ENCODE measurements at regions not wholly inside any gene's neighbourhood (a gene's known extent, or its start where the extent isn't known, plus 50 kb on each side); places are given as distances from the start of the nearest gene placed in this dataset.

DNA sequence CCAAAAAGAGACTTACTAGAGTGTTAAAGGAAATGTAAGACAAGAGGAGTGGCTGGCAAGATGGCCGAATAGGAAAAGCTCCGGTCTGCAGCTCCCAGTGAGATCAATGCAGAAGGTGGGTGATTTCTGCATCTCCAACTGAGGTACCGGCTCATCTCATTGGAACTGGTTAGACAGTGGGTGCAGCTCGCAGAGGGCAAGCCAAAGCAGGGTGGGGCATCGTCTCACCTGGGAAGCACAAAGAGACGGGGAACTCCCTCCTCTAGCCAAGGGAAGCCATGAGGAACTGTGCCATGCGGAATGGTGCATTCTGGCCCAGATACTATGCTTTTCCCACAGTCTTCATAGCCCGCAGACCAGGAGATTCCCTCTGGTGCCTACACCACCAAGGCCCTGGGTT, 308.7 kb downstream of the AGTPBP1 start:
- Histone ChIP-seq H2AFZ (ENCODE audit: low read length) (no peak overlapping the region), H3K27me3 (ENCODE audit: insufficient read depth, low read length, poor library complexity, severe bottlenecking) (no peaks in the 10 kb centered on the region), H3K4me3 (ENCODE audit: low read length, poor library complexity, severe bottlenecking) (no peak overlapping the region), H3K36me3 (ENCODE audit: insufficient read depth, low read length) (no peaks in the 10 kb centered on the region), H3K9me2 (replicated peaks; ENCODE audit: low read depth, low read length) (no peaks in the 10 kb centered on the region), H3K9ac (ENCODE audit: low read depth, low read length, poor library complexity, severe bottlenecking) (no peak overlapping the region), H4K20me1 (ENCODE audit: insufficient read depth, low read length, poor library complexity, severe bottlenecking) (no peaks in the 10 kb centered on the region), H3K4me2 (ENCODE audit: low read depth, low read length, poor library complexity, severe bottlenecking) (no peak overlapping the region), H3K9me3 (ENCODE audit: insufficient read depth, low read depth, low read length) (no peaks in the 10 kb centered on the region), H3F3A (ENCODE audit: low read depth) (no peaks in the 10 kb centered on the region), H3K4me1 (ENCODE audit: insufficient read depth, low read length, poor library complexity, severe bottlenecking) (no peaks in the 10 kb centered on the region), H3K79me2 (ENCODE audit: insufficient read depth, low read length) (no peaks in the 10 kb centered on the region)
- TF ChIP-seq, protein P1, sequence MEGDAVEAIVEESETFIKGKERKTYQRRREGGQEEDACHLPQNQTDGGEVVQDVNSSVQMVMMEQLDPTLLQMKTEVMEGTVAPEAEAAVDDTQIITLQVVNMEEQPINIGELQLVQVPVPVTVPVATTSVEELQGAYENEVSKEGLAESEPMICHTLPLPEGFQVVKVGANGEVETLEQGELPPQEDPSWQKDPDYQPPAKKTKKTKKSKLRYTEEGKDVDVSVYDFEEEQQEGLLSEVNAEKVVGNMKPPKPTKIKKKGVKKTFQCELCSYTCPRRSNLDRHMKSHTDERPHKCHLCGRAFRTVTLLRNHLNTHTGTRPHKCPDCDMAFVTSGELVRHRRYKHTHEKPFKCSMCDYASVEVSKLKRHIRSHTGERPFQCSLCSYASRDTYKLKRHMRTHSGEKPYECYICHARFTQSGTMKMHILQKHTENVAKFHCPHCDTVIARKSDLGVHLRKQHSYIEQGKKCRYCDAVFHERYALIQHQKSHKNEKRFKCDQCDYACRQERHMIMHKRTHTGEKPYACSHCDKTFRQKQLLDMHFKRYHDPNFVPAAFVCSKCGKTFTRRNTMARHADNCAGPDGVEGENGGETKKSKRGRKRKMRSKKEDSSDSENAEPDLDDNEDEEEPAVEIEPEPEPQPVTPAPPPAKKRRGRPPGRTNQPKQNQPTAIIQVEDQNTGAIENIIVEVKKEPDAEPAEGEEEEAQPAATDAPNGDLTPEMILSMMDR (conservative IDR thresholded peaks at IDR 0.05; ENCODE audit: low read length) = no peak
- no peak for TF ChIP-seq EZH2phosphoT487 (IDR thresholded peaks at IDR 0.05; ENCODE audit: borderline replicate concordance)

DNA sequence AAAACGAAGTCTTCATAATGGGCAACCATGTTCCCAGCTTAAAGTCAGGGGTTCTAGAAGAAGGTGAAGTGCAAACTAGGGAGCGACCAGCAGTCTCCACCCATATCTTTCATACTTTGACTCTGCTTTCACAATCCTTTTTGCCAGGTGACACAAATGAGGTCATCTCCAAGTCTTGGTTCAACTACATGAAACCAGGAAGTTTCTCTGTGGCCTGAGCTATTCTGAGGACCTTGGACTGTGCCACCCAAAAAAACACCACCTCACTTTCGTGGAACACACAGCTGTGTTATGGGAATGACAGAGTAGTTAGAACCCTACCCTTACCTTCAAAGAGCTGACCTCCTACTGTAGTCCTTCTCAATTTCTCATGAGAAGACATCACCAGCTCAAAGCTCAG, 309.2 kb downstream of the AGTPBP1 start:
- no peaks in the 10 kb centered on the region for H3K27me3 ChIP-seq (ENCODE audit: insufficient read depth, low read length, poor library complexity, severe bottlenecking)
- no peaks in the 10 kb centered on the region for H3K9me2 ChIP-seq (replicated peaks; ENCODE audit: low read depth, low read length)
- H3K4me2 ChIP-seq (ENCODE audit: low read depth, low read length, poor library complexity, severe bottlenecking) = no peak overlapping the region
- no peaks in the 10 kb centered on the region for H3K36me3 ChIP-seq (ENCODE audit: insufficient read depth, low read length)
- H4K20me1 ChIP-seq (ENCODE audit: insufficient read depth, low read length, poor library complexity, severe bottlenecking) = no peaks in the 10 kb centered on the region
- no peak overlapping the region for H3K9ac ChIP-seq (ENCODE audit: low read depth, low read length, poor library complexity, severe bottlenecking)
- H3K9me3 ChIP-seq (ENCODE audit: insufficient read depth, low read depth, low read length) = no peaks in the 10 kb centered on the region
- no peaks in the 10 kb centered on the region for H3F3A ChIP-seq (ENCODE audit: low read depth)
- no peak overlapping the region for H3K4me3 ChIP-seq (ENCODE audit: low read length, poor library complexity, severe bottlenecking)
- TF ChIP-seq, protein P1 (conservative IDR thresholded peaks at IDR 0.05; ENCODE audit: low read length) = no peak
- no peak for TF ChIP-seq EZH2phosphoT487 (IDR thresholded peaks at IDR 0.05; ENCODE audit: borderline replicate concordance)
- no peaks in the 10 kb centered on the region for H3K4me1 ChIP-seq (ENCODE audit: insufficient read depth, low read length, poor library complexity, severe bottlenecking)
- no peaks in the 10 kb centered on the region for H3K79me2 ChIP-seq (ENCODE audit: insufficient read depth, low read length)
- no peak overlapping the region for H2AFZ ChIP-seq (ENCODE audit: low read length)

DNA sequence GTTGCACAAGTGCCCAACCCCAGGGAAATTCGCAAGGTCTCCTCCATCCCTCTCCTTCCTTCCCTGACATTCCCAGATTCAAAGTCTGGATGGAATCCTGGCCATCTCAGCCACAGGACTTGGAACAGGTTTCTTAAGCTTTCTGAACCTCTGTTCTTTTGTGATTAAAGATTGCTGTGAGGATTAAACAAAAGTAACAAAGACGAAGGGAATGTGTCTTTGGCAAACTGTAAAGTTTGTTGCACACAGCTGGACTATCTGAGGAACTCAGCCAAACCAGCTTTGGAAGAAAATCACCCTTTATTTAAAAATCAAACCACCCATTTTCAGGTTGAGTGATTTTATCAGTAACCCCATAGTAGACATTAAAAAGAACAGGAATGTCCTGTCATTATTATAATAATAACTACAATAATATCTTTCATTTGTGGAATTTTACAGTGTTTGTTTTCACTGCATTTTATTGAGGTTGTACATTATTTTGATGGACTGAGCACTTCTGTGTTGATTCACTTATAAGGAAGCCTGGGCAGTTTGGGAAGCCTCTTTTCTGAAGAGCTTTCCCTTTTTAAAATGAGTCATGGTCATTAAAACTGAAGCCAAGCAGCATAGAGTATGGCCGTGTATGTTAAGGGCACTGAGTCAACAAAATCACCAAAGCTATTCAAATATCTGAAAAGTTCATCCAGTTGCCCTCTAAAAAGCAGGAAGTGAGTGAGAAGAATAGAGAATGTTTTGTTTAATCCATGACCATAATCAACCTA, 310.2 kb downstream of the AGTPBP1 start:
- Histone ChIP-seq H3F3A (ENCODE audit: low read depth) (no peaks in the 10 kb centered on the region), H4K20me1 (ENCODE audit: insufficient read depth, low read length, poor library complexity, severe bottlenecking) (no peaks in the 10 kb centered on the region), H3K9me2 (replicated peaks; ENCODE audit: low read depth, low read length) (no peaks in the 10 kb centered on the region), H3K36me3 (ENCODE audit: insufficient read depth, low read length) (no peaks in the 10 kb centered on the region), H3K27me3 (ENCODE audit: insufficient read depth, low read length, poor library complexity, severe bottlenecking) (no peaks in the 10 kb centered on the region), H3K79me2 (ENCODE audit: insufficient read depth, low read length) (no peaks in the 10 kb centered on the region), H3K9ac (ENCODE audit: low read depth, low read length, poor library complexity, severe bottlenecking) (no peak overlapping the region), H3K4me2 (ENCODE audit: low read depth, low read length, poor library complexity, severe bottlenecking) (no peak overlapping the region), H3K4me3 (ENCODE audit: low read length, poor library complexity, severe bottlenecking) (no peak overlapping the region), H2AFZ (ENCODE audit: low read length) (no peak overlapping the region), H3K4me1 (ENCODE audit: insufficient read depth, low read length, poor library complexity, severe bottlenecking) (no peaks in the 10 kb centered on the region), H3K9me3 (ENCODE audit: insufficient read depth, low read depth, low read length) (no peaks in the 10 kb centered on the region)
- TF ChIP-seq, protein P1 (conservative IDR thresholded peaks at IDR 0.05; ENCODE audit: low read length) = no peak
- no peak for TF ChIP-seq EZH2phosphoT487 (IDR thresholded peaks at IDR 0.05; ENCODE audit: borderline replicate concordance)

Measured in Loucy (cell line).